H1 (cell line): ENCODE measurements at regions not wholly inside any gene's neighbourhood (a gene's known extent, or its start where the extent isn't known, plus 50 kb on each side); places are given as distances from the start of the nearest gene placed in this dataset.
A peak's percentile ranks its signal among the peaks of the same experiment; 100 is the strongest.

Experiments used
- CTCF ChIA-PET: fragments of 300-600 bp; sonication (Branson Sonifier 250); formaldehyde crosslinking; loops from one replicate; lab custom pipeline; 2021; ENCODE audit not compliant: partially characterized antibody; lab: Charles Lee
- POLR2A ChIA-PET: fragments of 300-600 bp; sonication (Branson Sonifier 250); formaldehyde crosslinking; loops from one replicate; lab custom pipeline; 2021; ENCODE audit warnings: inconsistent platforms; ENCODE audit not compliant: partially characterized antibody; lab: Charles Lee
- DNase-seq, 2 experiments: peaks; one replicate each; pipeline versions ENCODE4 v3.0.0 to v3.0.0-alpha.2; 2010 to 2022; ENCODE audit warnings: low spot score in 2 of 2, low read depth in 1 of 2, mixed read lengths in 1 of 2
- FAIRE-seq: peaks from 2 replicates; lab custom pipeline; 2011; peaks lifted over from hg19 to GRCh38; lab: Jason Lieb, UNC
- H2AFZ ChIP-seq: 2 replicates; pipeline ENCODE4 v1.8.1; 2012; ENCODE audit warnings: low read length, inconsistent platforms
- H2AK5ac ChIP-seq: 2 replicates; pipeline ENCODE4 v1.6.1; 2013; ENCODE audit warnings: low read depth, low read length
- H2BK120ac ChIP-seq: replicated peaks from 2 replicates; pipeline ENCODE3; 2013; ENCODE audit warnings: low read depth, low read length, inconsistent platforms
- H2BK12ac ChIP-seq: 2 replicates; pipeline ENCODE4 v1.6.1; 2013; ENCODE audit warnings: low read depth, low read length
- H2BK15ac ChIP-seq: 2 replicates; pipeline ENCODE4 v1.6.1; 2013; ENCODE audit warnings: low read length
- H2BK20ac ChIP-seq: 2 replicates; pipeline ENCODE4 v1.6.1; 2013; ENCODE audit warnings: low read length
- H2BK5ac ChIP-seq: 2 replicates; pipeline ENCODE4 v1.6.1; 2013; ENCODE audit warnings: low read depth, low read length
- H3K14ac ChIP-seq: 2 replicates; pipeline ENCODE4 v1.6.1; 2013; ENCODE audit warnings: inconsistent platforms; ENCODE audit not compliant: insufficient read length
- H3K18ac ChIP-seq: 2 replicates; pipeline ENCODE4 v1.6.1; 2013; ENCODE audit warnings: low read length; ENCODE audit errors: extremely low read depth
- H3K23ac ChIP-seq: 2 replicates; pipeline ENCODE4 v1.6.1; 2013; ENCODE audit warnings: inconsistent platforms; ENCODE audit not compliant: insufficient read length
- H3K23me2 ChIP-seq: 2 replicates; pipeline ENCODE4 v1.6.1; 2013; ENCODE audit warnings: low read depth, low read length
- H3K27ac ChIP-seq: 2 replicates; pipeline ENCODE4 v1.6.1; 2011; ENCODE audit warnings: low read depth, low read length, inconsistent platforms
- H3K27me3 ChIP-seq, 4 experiments: replicated peaks in 1 of 4; 1 replicate in 1 of 4; 2 replicates in 3 of 4; pipeline versions ENCODE4 v1.6.1 to v1.8.1; 2011 to 2013; ENCODE audit warnings: low read length in 3 of 4, mild to moderate bottlenecking in 3 of 4, inconsistent platforms in 2 of 4, mixed read lengths in 2 of 4, moderate library complexity in 1 of 4; ENCODE audit not compliant: control insufficient read depth in 3 of 4, insufficient read depth in 3 of 4; ENCODE audit errors: extremely low read depth in 1 of 4
- H3K36me3 ChIP-seq, 4 experiments: 2 replicates each; pipeline versions ENCODE4 v1.6.1 to v1.8.1; 2011 to 2013; ENCODE audit warnings: mild to moderate bottlenecking in 4 of 4, low read length in 3 of 4, moderate library complexity in 2 of 4, control low read depth in 1 of 4, inconsistent platforms in 1 of 4; ENCODE audit not compliant: insufficient read depth in 4 of 4, control insufficient read depth in 2 of 4
- H3K4ac ChIP-seq: replicated peaks from 2 replicates; pipeline ENCODE3; 2013; ENCODE audit warnings: low read length, low read depth, mixed read lengths, inconsistent platforms; ENCODE audit not compliant: insufficient read length
- H3K4me1 ChIP-seq, 4 experiments: replicated peaks in 1 of 4; 1 replicate in 1 of 4; 2 replicates in 3 of 4; pipeline versions ENCODE4 v1.6.1 to v1.8.1; 2011 to 2013; ENCODE audit warnings: low read length in 3 of 4, inconsistent platforms in 2 of 4, mixed read lengths in 1 of 4; ENCODE audit not compliant: insufficient read depth in 4 of 4, control insufficient read depth in 3 of 4
- H3K4me2 ChIP-seq, 2 experiments: 2 replicates each; pipeline versions ENCODE4 v1.6.1 to v1.8.1; 2011 to 2013; ENCODE audit warnings: low read depth in 2 of 2, low read length in 2 of 2, control low read depth in 1 of 2, inconsistent platforms in 1 of 2, mild to moderate bottlenecking in 1 of 2; ENCODE audit not compliant: insufficient read depth in 1 of 2
- H3K4me3 ChIP-seq, 4 experiments: fragments of 200-600, 300-600 bp in 1 of 4; sonication (generic), shearing (Covaris generic), sonication (Bioruptor Twin) in 1 of 4; 2 replicates each; pipeline versions ENCODE4 v1.5.1 to v1.8.1; 2011 to 2016; ENCODE audit warnings: low read length in 4 of 4, low read depth in 3 of 4, control low read depth in 2 of 4, inconsistent platforms in 2 of 4, mild to moderate bottlenecking in 2 of 4, mixed read lengths in 1 of 4, moderate library complexity in 1 of 4; ENCODE audit not compliant: insufficient read depth in 2 of 4; ENCODE audit errors: extremely low read depth in 1 of 4
- H3K56ac ChIP-seq: replicated peaks from 2 replicates; pipeline ENCODE3; 2013; ENCODE audit warnings: low read depth, mild to moderate bottlenecking, mixed read lengths, low read length, inconsistent platforms; ENCODE audit not compliant: insufficient read length
- H3K79me1 ChIP-seq: 2 replicates; pipeline ENCODE4 v1.6.1; 2013; ENCODE audit warnings: low read depth, low read length, control low read depth
- H3K79me2 ChIP-seq, 2 experiments: 2 replicates each; pipeline versions ENCODE4 v1.6.1 to v1.8.1; 2012 to 2013; ENCODE audit warnings: low read length in 2 of 2, mild to moderate bottlenecking in 2 of 2, inconsistent platforms in 1 of 2; ENCODE audit not compliant: insufficient read depth in 2 of 2, control insufficient read depth in 1 of 2
- H3K9ac ChIP-seq, 4 experiments: replicated peaks in 1 of 4; 1 replicate in 1 of 4; 2 replicates in 3 of 4; pipeline versions ENCODE4 v1.6.1 to v1.8.1; 2011 to 2013; ENCODE audit warnings: low read depth in 3 of 4, low read length in 3 of 4, control low read depth in 2 of 4, mild to moderate bottlenecking in 2 of 4, moderate library complexity in 2 of 4, inconsistent platforms in 1 of 4; ENCODE audit errors: extremely low read depth in 1 of 4
- H3K9me3 ChIP-seq, 2 experiments: 2 replicates each; pipeline versions ENCODE4 v1.6.1 to v1.8.1; 2012 to 2013; ENCODE audit warnings: mild to moderate bottlenecking in 2 of 2, moderate library complexity in 2 of 2, control low read depth in 1 of 2, inconsistent platforms in 1 of 2, low read depth in 1 of 2, low read length in 1 of 2, mixed read lengths in 1 of 2; ENCODE audit not compliant: insufficient read depth in 2 of 2
- H4K20me1 ChIP-seq, 2 experiments: replicated peaks in 1 of 2; 2 replicates each; pipeline versions ENCODE3 to v1.8.1; 2011 to 2013; ENCODE audit warnings: inconsistent platforms in 2 of 2, low read length in 2 of 2, mild to moderate bottlenecking in 1 of 2; ENCODE audit not compliant: insufficient read depth in 2 of 2, control insufficient read depth in 1 of 2
- H4K5ac ChIP-seq: 2 replicates; pipeline ENCODE4 v1.6.1; 2013; ENCODE audit warnings: low read length, low read depth, mixed read lengths, inconsistent platforms; ENCODE audit not compliant: insufficient read length
- H4K8ac ChIP-seq: 2 replicates; pipeline ENCODE4 v1.8.0; 2013; ENCODE audit warnings: mild to moderate bottlenecking, moderate library complexity, low read length, inconsistent platforms; ENCODE audit not compliant: insufficient read depth; ENCODE audit errors: extremely low read depth
- H4K91ac ChIP-seq: replicated peaks from 2 replicates; pipeline ENCODE3; 2013; ENCODE audit warnings: low read length, mixed read lengths, inconsistent platforms; ENCODE audit not compliant: insufficient read length
- ATF3 ChIP-seq: IDR thresholded peaks from 2 replicates; pipeline ENCODE4 v1.6.1; 2011; ENCODE audit warnings: low read depth, mild to moderate bottlenecking, low read length; ENCODE audit not compliant: insufficient read depth
- EP300 ChIP-seq, 2 experiments: IDR thresholded peaks; 1 replicate in 1 of 2; 2 replicates in 1 of 2; pipeline ENCODE4 v1.6.1; 2011 to 2012; ENCODE audit warnings: low read depth in 2 of 2, low read length in 2 of 2, mild to moderate bottlenecking in 2 of 2, borderline replicate concordance in 1 of 2, inconsistent platforms in 1 of 2, moderate library complexity in 1 of 2
- EZH2 ChIP-seq: fragments of 200-600 bp; sonication (generic); IDR thresholded peaks from 2 replicates; pipeline ENCODE4 v1.7.1; 2012; ENCODE audit warnings: low read depth, mild to moderate bottlenecking, moderate library complexity, low read length, inconsistent platforms; ENCODE audit not compliant: severe bottlenecking
- GABPA ChIP-seq: IDR thresholded peaks from 2 replicates; pipeline ENCODE4 v1.6.1; 2011; ENCODE audit warnings: mild to moderate bottlenecking, low read length, moderate library complexity, borderline replicate concordance; ENCODE audit not compliant: insufficient read depth
- MAX ChIP-seq: IDR thresholded peaks from 2 replicates; pipeline ENCODE4 v1.6.1; 2012; ENCODE audit warnings: inconsistent platforms
- POLR2AphosphoS5 ChIP-seq: IDR thresholded peaks from 2 replicates; pipeline ENCODE4 v1.6.1; 2011; ENCODE audit warnings: low read depth, low read length
- POU5F1 ChIP-seq: IDR thresholded peaks from 2 replicates; pipeline ENCODE4 v1.6.1; 2011; ENCODE audit warnings: low read depth, mild to moderate bottlenecking, low read length, moderate library complexity
- RAD21 ChIP-seq, 2 experiments: IDR thresholded peaks in 1 of 2; conservative IDR thresholded peaks in 1 of 2; 2 replicates each; pipeline ENCODE4 v1.6.1; 2011; ENCODE audit warnings: low read depth in 2 of 2, low read length in 2 of 2, improper control_type of control experiment in 1 of 2, inconsistent platforms in 1 of 2, mild to moderate bottlenecking in 1 of 2, moderate library complexity in 1 of 2
- SP1 ChIP-seq: IDR thresholded peaks from 2 replicates; pipeline ENCODE4 v1.6.1; 2011; ENCODE audit warnings: low read depth, low read length
- SP4 ChIP-seq: IDR thresholded peaks from 2 replicates; pipeline ENCODE4 v1.6.1; 2012; ENCODE audit warnings: low read length, inconsistent platforms
- TCF12 ChIP-seq: IDR thresholded peaks from 2 replicates; pipeline ENCODE4 v1.6.1; 2011; ENCODE audit warnings: low read depth, mild to moderate bottlenecking, low read length
- ZNF274 ChIP-seq: IDR thresholded peaks from 2 replicates; pipeline ENCODE4 v1.7.0; 2012; ENCODE audit warnings: low read length, borderline replicate concordance; ENCODE audit errors: extremely low read depth
- WGBS, 2 experiments: shearing (Covaris generic) in 1 of 2; methylation state at CpG; one replicate each; pipeline versions ENCODE4 v1.1.6 to v1.1.7; 2013 to 2015; ENCODE audit warnings: low lambda C conversion rate in 2 of 2, mixed read lengths in 2 of 2, inconsistent platforms in 1 of 2, low coverage in 1 of 2, missing lambda C conversion rate in 1 of 2; ENCODE audit not compliant: insufficient replicate concordance in 2 of 2, insufficient coverage in 1 of 2, insufficient read length in 1 of 2; ENCODE audit errors: extremely low coverage in 1 of 2, missing lambda C conversion rate in 1 of 2; 5-methylcytosine and 5-hydroxymethylcytosine counted together

GRCh38 chr10:44829426-44829825 is 81.7 kb upstream of the TMEM72 start:
- H3K23me2 ChIP-seq = no peaks in the 10 kb centered on the region
- peak overlapping the region; percentile 10 for H4K91ac ChIP-seq
- ChIA-PET POLR2A (no interaction called here), CTCF (interaction anchor here (0.8 kb wide), 1 partner anchor 10 kb away, joined by 3 read pairs; no protein-coding TSS in a partner anchor)
- no peaks in the 10 kb centered on the region for H3K9me3 ChIP-seq
- H2BK120ac ChIP-seq = no peak overlapping the region
- H2BK12ac ChIP-seq = 0 out of 2 replicates have a peak overlapping the region, but pooled peaks have one; percentile 43
- H3K79me1 ChIP-seq = no peaks in the 10 kb centered on the region
- H2AFZ ChIP-seq = no peak overlapping the region
- no peak overlapping the region for H3K27ac ChIP-seq
- no peak overlapping the region; the same call in 1 of the 2 replicates for H2AK5ac ChIP-seq
- no peaks in the 10 kb centered on the region for H3K79me2 ChIP-seq
- no peak overlapping the region for H3K14ac ChIP-seq
- no peak overlapping the region for H3K4me3 ChIP-seq
- H3K23ac ChIP-seq = no peak overlapping the region
- no peak overlapping the region for H3K9ac ChIP-seq
- FAIRE-seq (no peak), DNase-seq (no peak)
- no peak overlapping the region for H3K56ac ChIP-seq
- no peak overlapping the region for H2BK5ac ChIP-seq
- H2BK20ac ChIP-seq = no peak overlapping the region
- peak overlapping the region; percentile 32; the same call in 1 of the 2 replicates for H2BK15ac ChIP-seq
- H4K20me1 ChIP-seq = no peaks in the 10 kb centered on the region
- H4K8ac ChIP-seq = no peak overlapping the region; the same call in 1 of the 2 replicates
- H3K18ac ChIP-seq = no peak overlapping the region
- no peak overlapping the region for H4K5ac ChIP-seq
- WGBS, 2 experiments = 100% methylated on average over 8 of the region's 9 CpGs; no CpG with 5 or more reads in 1 of the 2 experiments
- no peaks in the 10 kb centered on the region; a peak in 2 of 7 replicates for H3K27me3 ChIP-seq
- no peak for TF ChIP-seq POU5F1
- TF ChIP-seq SP4 = no peak
- no peak for TF ChIP-seq TCF12
- no peak for TF ChIP-seq SP1
- no peak for TF ChIP-seq MAX
- TF ChIP-seq RAD21 (IDR thresholded peaks at IDR 0.05 in 1 of 2, conservative IDR thresholded peaks at IDR 0.05 in 1 of 2; ENCODE audit: low read depth in 2 of 2, low read length in 2 of 2) = no peak
- no peak for TF ChIP-seq EP300 (IDR thresholded peaks at IDR 0.05; ENCODE audit: borderline replicate concordance in 1 of 2, low read depth in 2 of 2, low read length in 2 of 2)
- TF ChIP-seq GABPA = no peak
- no peak for TF ChIP-seq EZH2
- TF ChIP-seq ATF3 = no peak
- no peak for TF ChIP-seq POLR2AphosphoS5
- no peak for TF ChIP-seq ZNF274
- H3K4me2 ChIP-seq = no peak overlapping the region
- H3K4ac ChIP-seq = no peak overlapping the region
- H3K36me3 ChIP-seq = no peaks in the 10 kb centered on the region
- peaks cover 0 to 5% (median 0%) of the 10 kb centered on the region in 4 experiments; a peak in 1 of 7 replicates for H3K4me1 ChIP-seq
